ENCODE measurements at regions not wholly inside any gene's neighbourhood (a gene's known extent, or its start where the extent isn't known, plus 50 kb on each side); places are given as distances from the start of the nearest gene placed in this dataset.
A peak's percentile ranks its signal among the peaks of the same experiment; 100 is the strongest.

GRCh38 chr9:135329571-135330306, 149.8 kb upstream of the PPP1R26 start:
- Histone ChIP-seq H3K27me3 (ENCODE audit: insufficient read depth, poor library complexity, severe bottlenecking) (no peaks in the 10 kb centered on the region), H3K4me3 (replicated peaks; ENCODE audit: insufficient read depth, low read length) (no peak overlapping the region), H3K27ac (replicated peaks) (no peak overlapping the region)
- TF ChIP-seq REST (IDR thresholded peaks at IDR 0.05; ENCODE audit: insufficient replicate concordance, low read depth) (peak; percentile 68), SPI1 (IDR thresholded peaks at IDR 0.05; ENCODE audit: borderline replicate concordance, low read depth) (no peak)
- no peak for DNase-seq (ENCODE audit: low read depth in 1 of 2, low spot score in 1 of 2)

- DNase-seq (ENCODE audit: low read depth in 1 of 2, low spot score in 1 of 2), result no peak
- Histone ChIP-seq H3K27ac (replicated peaks) (no peak overlapping the region), H3K4me3 (replicated peaks; ENCODE audit: insufficient read depth, low read length) (no peak overlapping the region), H3K27me3 (ENCODE audit: insufficient read depth, poor library complexity, severe bottlenecking) (no peaks in the 10 kb centered on the region)
- TF ChIP-seq CTCF (IDR thresholded peaks at IDR 0.05; ENCODE audit: insufficient read depth, low read length) (no peak), SPI1 (IDR thresholded peaks at IDR 0.05; ENCODE audit: borderline replicate concordance, low read depth) (no peak), REST (IDR thresholded peaks at IDR 0.05; ENCODE audit: insufficient replicate concordance, low read depth) (no peak), GABPA (IDR thresholded peaks at IDR 0.05; ENCODE audit: low read depth) (no peak), POLR2AphosphoS5 (IDR thresholded peaks at IDR 0.05; ENCODE audit: low read depth) (no peak)
Measured at GRCh38 chr9:135330307-135330631, 149.3 kb upstream of the PPP1R26 start.

GRCh38 chr9:135330685-135331590, 148.6 kb upstream of the PPP1R26 start:
- no peak for DNase-seq (ENCODE audit: low read depth in 1 of 2, low spot score in 1 of 2)
- TF ChIP-seq SPI1 (IDR thresholded peaks at IDR 0.05; ENCODE audit: borderline replicate concordance, low read depth) (no peak), POLR2AphosphoS5 (IDR thresholded peaks at IDR 0.05; ENCODE audit: low read depth) (no peak), GABPA (IDR thresholded peaks at IDR 0.05; ENCODE audit: low read depth) (no peak), REST (IDR thresholded peaks at IDR 0.05; ENCODE audit: insufficient replicate concordance, low read depth) (no peak), CTCF (IDR thresholded peaks at IDR 0.05; ENCODE audit: insufficient read depth, low read length) (no peak)
- H3K4me3 ChIP-seq (replicated peaks; ENCODE audit: insufficient read depth, low read length), result no peak overlapping the region
- H3K27me3 ChIP-seq (ENCODE audit: insufficient read depth, poor library complexity, severe bottlenecking), result no peaks in the 10 kb centered on the region
- no peak overlapping the region for H3K27ac ChIP-seq (replicated peaks)
